H1 (cell line): ENCODE measurements at regions not wholly inside any gene's neighbourhood (a gene's known extent, or its start where the extent isn't known, plus 50 kb on each side); places are given as distances from the start of the nearest gene placed in this dataset.

Source experiments
- CTCF ChIA-PET: fragments of 300-600 bp; sonication (Branson Sonifier 250); formaldehyde crosslinking; loops from one replicate; lab custom pipeline; 2021; ENCODE audit not compliant: partially characterized antibody; lab: Charles Lee
- POLR2A ChIA-PET: fragments of 300-600 bp; sonication (Branson Sonifier 250); formaldehyde crosslinking; loops from one replicate; lab custom pipeline; 2021; ENCODE audit warnings: inconsistent platforms; ENCODE audit not compliant: partially characterized antibody; lab: Charles Lee
- DNase-seq, 2 experiments: peaks; one replicate each; pipeline versions ENCODE4 v3.0.0 to v3.0.0-alpha.2; 2010 to 2022; ENCODE audit warnings: low spot score in 2 of 2, low read depth in 1 of 2, mixed read lengths in 1 of 2
- FAIRE-seq: peaks from 2 replicates; lab custom pipeline; 2011; peaks lifted over from hg19 to GRCh38; lab: Jason Lieb, UNC
- H2AFZ ChIP-seq: 2 replicates; pipeline ENCODE4 v1.8.1; 2012; ENCODE audit warnings: low read length, inconsistent platforms
- H2AK5ac ChIP-seq: 2 replicates; pipeline ENCODE4 v1.6.1; 2013; ENCODE audit warnings: low read depth, low read length
- H2BK120ac ChIP-seq: replicated peaks from 2 replicates; pipeline ENCODE3; 2013; ENCODE audit warnings: low read depth, low read length, inconsistent platforms
- H2BK12ac ChIP-seq: 2 replicates; pipeline ENCODE4 v1.6.1; 2013; ENCODE audit warnings: low read depth, low read length
- H2BK15ac ChIP-seq: 2 replicates; pipeline ENCODE4 v1.6.1; 2013; ENCODE audit warnings: low read length
- H2BK20ac ChIP-seq: 2 replicates; pipeline ENCODE4 v1.6.1; 2013; ENCODE audit warnings: low read length
- H2BK5ac ChIP-seq: 2 replicates; pipeline ENCODE4 v1.6.1; 2013; ENCODE audit warnings: low read depth, low read length
- H3K14ac ChIP-seq: 2 replicates; pipeline ENCODE4 v1.6.1; 2013; ENCODE audit warnings: inconsistent platforms; ENCODE audit not compliant: insufficient read length
- H3K18ac ChIP-seq: 2 replicates; pipeline ENCODE4 v1.6.1; 2013; ENCODE audit warnings: low read length; ENCODE audit errors: extremely low read depth
- H3K23ac ChIP-seq: 2 replicates; pipeline ENCODE4 v1.6.1; 2013; ENCODE audit warnings: inconsistent platforms; ENCODE audit not compliant: insufficient read length
- H3K23me2 ChIP-seq: 2 replicates; pipeline ENCODE4 v1.6.1; 2013; ENCODE audit warnings: low read depth, low read length
- H3K27ac ChIP-seq: 2 replicates; pipeline ENCODE4 v1.6.1; 2011; ENCODE audit warnings: low read depth, low read length, inconsistent platforms
- H3K27me3 ChIP-seq, 4 experiments: replicated peaks in 1 of 4; 1 replicate in 1 of 4; 2 replicates in 3 of 4; pipeline versions ENCODE4 v1.6.1 to v1.8.1; 2011 to 2013; ENCODE audit warnings: low read length in 3 of 4, mild to moderate bottlenecking in 3 of 4, inconsistent platforms in 2 of 4, mixed read lengths in 2 of 4, moderate library complexity in 1 of 4; ENCODE audit not compliant: control insufficient read depth in 3 of 4, insufficient read depth in 3 of 4; ENCODE audit errors: extremely low read depth in 1 of 4
- H3K36me3 ChIP-seq, 4 experiments: 2 replicates each; pipeline versions ENCODE4 v1.6.1 to v1.8.1; 2011 to 2013; ENCODE audit warnings: mild to moderate bottlenecking in 4 of 4, low read length in 3 of 4, moderate library complexity in 2 of 4, control low read depth in 1 of 4, inconsistent platforms in 1 of 4; ENCODE audit not compliant: insufficient read depth in 4 of 4, control insufficient read depth in 2 of 4
- H3K4ac ChIP-seq: replicated peaks from 2 replicates; pipeline ENCODE3; 2013; ENCODE audit warnings: low read length, low read depth, mixed read lengths, inconsistent platforms; ENCODE audit not compliant: insufficient read length
- H3K4me1 ChIP-seq, 4 experiments: replicated peaks in 1 of 4; 1 replicate in 1 of 4; 2 replicates in 3 of 4; pipeline versions ENCODE4 v1.6.1 to v1.8.1; 2011 to 2013; ENCODE audit warnings: low read length in 3 of 4, inconsistent platforms in 2 of 4, mixed read lengths in 1 of 4; ENCODE audit not compliant: insufficient read depth in 4 of 4, control insufficient read depth in 3 of 4
- H3K4me2 ChIP-seq, 2 experiments: 2 replicates each; pipeline versions ENCODE4 v1.6.1 to v1.8.1; 2011 to 2013; ENCODE audit warnings: low read depth in 2 of 2, low read length in 2 of 2, control low read depth in 1 of 2, inconsistent platforms in 1 of 2, mild to moderate bottlenecking in 1 of 2; ENCODE audit not compliant: insufficient read depth in 1 of 2
- H3K4me3 ChIP-seq, 4 experiments: fragments of 200-600, 300-600 bp in 1 of 4; sonication (generic), shearing (Covaris generic), sonication (Bioruptor Twin) in 1 of 4; 2 replicates each; pipeline versions ENCODE4 v1.5.1 to v1.8.1; 2011 to 2016; ENCODE audit warnings: low read length in 4 of 4, low read depth in 3 of 4, control low read depth in 2 of 4, inconsistent platforms in 2 of 4, mild to moderate bottlenecking in 2 of 4, mixed read lengths in 1 of 4, moderate library complexity in 1 of 4; ENCODE audit not compliant: insufficient read depth in 2 of 4; ENCODE audit errors: extremely low read depth in 1 of 4
- H3K56ac ChIP-seq: replicated peaks from 2 replicates; pipeline ENCODE3; 2013; ENCODE audit warnings: low read depth, mild to moderate bottlenecking, mixed read lengths, low read length, inconsistent platforms; ENCODE audit not compliant: insufficient read length
- H3K79me1 ChIP-seq: 2 replicates; pipeline ENCODE4 v1.6.1; 2013; ENCODE audit warnings: low read depth, low read length, control low read depth
- H3K79me2 ChIP-seq, 2 experiments: 2 replicates each; pipeline versions ENCODE4 v1.6.1 to v1.8.1; 2012 to 2013; ENCODE audit warnings: low read length in 2 of 2, mild to moderate bottlenecking in 2 of 2, inconsistent platforms in 1 of 2; ENCODE audit not compliant: insufficient read depth in 2 of 2, control insufficient read depth in 1 of 2
- H3K9ac ChIP-seq, 4 experiments: replicated peaks in 1 of 4; 1 replicate in 1 of 4; 2 replicates in 3 of 4; pipeline versions ENCODE4 v1.6.1 to v1.8.1; 2011 to 2013; ENCODE audit warnings: low read depth in 3 of 4, low read length in 3 of 4, control low read depth in 2 of 4, mild to moderate bottlenecking in 2 of 4, moderate library complexity in 2 of 4, inconsistent platforms in 1 of 4; ENCODE audit errors: extremely low read depth in 1 of 4
- H3K9me3 ChIP-seq, 2 experiments: 2 replicates each; pipeline versions ENCODE4 v1.6.1 to v1.8.1; 2012 to 2013; ENCODE audit warnings: mild to moderate bottlenecking in 2 of 2, moderate library complexity in 2 of 2, control low read depth in 1 of 2, inconsistent platforms in 1 of 2, low read depth in 1 of 2, low read length in 1 of 2, mixed read lengths in 1 of 2; ENCODE audit not compliant: insufficient read depth in 2 of 2
- H4K20me1 ChIP-seq, 2 experiments: replicated peaks in 1 of 2; 2 replicates each; pipeline versions ENCODE3 to v1.8.1; 2011 to 2013; ENCODE audit warnings: inconsistent platforms in 2 of 2, low read length in 2 of 2, mild to moderate bottlenecking in 1 of 2; ENCODE audit not compliant: insufficient read depth in 2 of 2, control insufficient read depth in 1 of 2
- H4K5ac ChIP-seq: 2 replicates; pipeline ENCODE4 v1.6.1; 2013; ENCODE audit warnings: low read length, low read depth, mixed read lengths, inconsistent platforms; ENCODE audit not compliant: insufficient read length
- H4K8ac ChIP-seq: 2 replicates; pipeline ENCODE4 v1.8.0; 2013; ENCODE audit warnings: mild to moderate bottlenecking, moderate library complexity, low read length, inconsistent platforms; ENCODE audit not compliant: insufficient read depth; ENCODE audit errors: extremely low read depth
- H4K91ac ChIP-seq: replicated peaks from 2 replicates; pipeline ENCODE3; 2013; ENCODE audit warnings: low read length, mixed read lengths, inconsistent platforms; ENCODE audit not compliant: insufficient read length
- ASH2L ChIP-seq: fragments of 200-600, 300-600 bp; sonication (generic); IDR thresholded peaks from one replicate; pipeline ENCODE4 v1.7.1; 2017; ENCODE audit warnings: low read length
- CBX8 ChIP-seq: fragments of 300-800, 300-1000 bp; sonication (generic); IDR thresholded peaks from 2 replicates; pipeline ENCODE4 v1.7.1; 2016; ENCODE audit warnings: low read depth, low read length, borderline replicate concordance
- CHD1 ChIP-seq: IDR thresholded peaks from 2 replicates; pipeline ENCODE4 v1.6.1; 2012; ENCODE audit warnings: low read depth, low read length, improper control_type of control experiment
- CHD2 ChIP-seq: IDR thresholded peaks from 2 replicates; pipeline ENCODE4 v1.6.1; 2012; ENCODE audit warnings: low read length, improper control_type of control experiment
- EP300 ChIP-seq, 2 experiments: IDR thresholded peaks; 1 replicate in 1 of 2; 2 replicates in 1 of 2; pipeline ENCODE4 v1.6.1; 2011 to 2012; ENCODE audit warnings: low read depth in 2 of 2, low read length in 2 of 2, mild to moderate bottlenecking in 2 of 2, borderline replicate concordance in 1 of 2, inconsistent platforms in 1 of 2, moderate library complexity in 1 of 2
- NRF1 ChIP-seq: IDR thresholded peaks from 2 replicates; pipeline ENCODE4 v1.6.1; 2011; ENCODE audit warnings: mild to moderate bottlenecking, low read depth, low read length, improper control_type of control experiment
- POLR2AphosphoS5 ChIP-seq: IDR thresholded peaks from 2 replicates; pipeline ENCODE4 v1.6.1; 2011; ENCODE audit warnings: low read depth, low read length
- POU5F1 ChIP-seq: IDR thresholded peaks from 2 replicates; pipeline ENCODE4 v1.6.1; 2011; ENCODE audit warnings: low read depth, mild to moderate bottlenecking, low read length, moderate library complexity
- RAD21 ChIP-seq, 2 experiments: IDR thresholded peaks in 1 of 2; conservative IDR thresholded peaks in 1 of 2; 2 replicates each; pipeline ENCODE4 v1.6.1; 2011; ENCODE audit warnings: low read depth in 2 of 2, low read length in 2 of 2, improper control_type of control experiment in 1 of 2, inconsistent platforms in 1 of 2, mild to moderate bottlenecking in 1 of 2, moderate library complexity in 1 of 2
- SIRT6 ChIP-seq: IDR thresholded peaks from one replicate; pipeline ENCODE4 v1.7.1; 2012; ENCODE audit warnings: low read length, inconsistent platforms
- SIX5 ChIP-seq: IDR thresholded peaks from 2 replicates; pipeline ENCODE4 v1.6.1; 2011; ENCODE audit warnings: mild to moderate bottlenecking, low read depth, low read length
- ZNF274 ChIP-seq: IDR thresholded peaks from 2 replicates; pipeline ENCODE4 v1.7.0; 2012; ENCODE audit warnings: low read length, borderline replicate concordance; ENCODE audit errors: extremely low read depth
- WGBS, 2 experiments: shearing (Covaris generic) in 1 of 2; methylation state at CpG; one replicate each; pipeline versions ENCODE4 v1.1.6 to v1.1.7; 2013 to 2015; ENCODE audit warnings: low lambda C conversion rate in 2 of 2, mixed read lengths in 2 of 2, inconsistent platforms in 1 of 2, low coverage in 1 of 2, missing lambda C conversion rate in 1 of 2; ENCODE audit not compliant: insufficient replicate concordance in 2 of 2, insufficient coverage in 1 of 2, insufficient read length in 1 of 2; ENCODE audit errors: extremely low coverage in 1 of 2, missing lambda C conversion rate in 1 of 2; 5-methylcytosine and 5-hydroxymethylcytosine counted together
- TF ChIP-seq, protein P1 (sequence below): IDR thresholded peaks from 2 replicates; pipeline ENCODE4 v1.6.1; 2012; ENCODE audit warnings: inconsistent platforms

DNA sequence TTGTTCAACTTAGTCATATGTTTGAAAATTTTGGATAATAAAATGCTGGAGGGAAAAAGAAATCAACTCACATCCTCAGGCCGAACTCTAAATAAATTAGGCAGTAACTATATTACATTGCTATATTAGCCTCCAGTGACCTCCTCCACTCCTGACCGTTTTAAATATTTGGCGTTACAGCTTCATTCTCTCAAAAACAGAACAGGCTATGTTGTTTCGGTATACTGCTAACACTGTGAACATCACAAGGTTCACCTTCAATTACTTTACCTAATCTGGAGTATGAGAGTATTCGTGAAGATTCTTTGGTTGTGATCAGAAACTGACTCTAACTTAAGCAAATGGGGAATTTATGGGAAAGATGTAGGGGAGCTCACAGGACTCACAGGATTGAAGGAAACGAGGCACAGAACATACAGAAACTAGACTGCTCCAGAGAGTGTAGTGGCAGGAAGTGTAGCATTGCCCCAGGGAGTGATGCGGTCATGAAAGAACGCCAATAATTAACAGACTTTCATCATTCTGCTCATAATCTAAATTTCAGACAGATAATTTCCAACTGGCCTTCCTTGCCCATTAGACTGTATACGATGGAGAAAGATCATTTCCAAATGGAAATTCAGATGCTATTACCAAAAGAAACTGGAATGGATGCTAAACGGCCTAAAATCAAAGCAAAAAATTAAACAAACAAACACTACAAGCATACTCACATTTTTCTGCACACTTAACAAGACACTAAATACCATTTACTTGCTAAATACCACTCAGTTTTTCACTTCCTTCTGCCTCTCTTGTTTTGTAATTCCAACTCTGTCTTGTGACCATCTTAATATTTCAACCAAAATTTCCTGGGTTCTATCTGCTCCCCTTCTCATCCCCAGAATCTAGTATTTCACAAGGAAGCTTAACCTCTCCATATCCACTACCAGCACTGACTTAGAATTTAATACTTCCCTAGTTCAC lies 110.1 kb upstream of the LPAR1 start:
- no peaks in the 10 kb centered on the region for H4K20me1 ChIP-seq
- no peak overlapping the region for H3K4ac ChIP-seq
- no peak overlapping the region for H2BK120ac ChIP-seq
- FAIRE-seq (no peak), DNase-seq (no peak)
- no peaks in the 10 kb centered on the region for H3K9me3 ChIP-seq
- H3K79me1 ChIP-seq: no peaks in the 10 kb centered on the region
- ChIA-PET CTCF (interaction anchor here (1.1 kb wide), 1 partner anchor 14 kb away, joined by 3 read pairs; no protein-coding TSS in a partner anchor), POLR2A (no interaction called here)
- H3K27me3 ChIP-seq: no peaks in the 10 kb centered on the region
- H3K14ac ChIP-seq: no peak overlapping the region
- no peak overlapping the region for H2AFZ ChIP-seq
- H3K4me3 ChIP-seq: no peak overlapping the region
- H3K23ac ChIP-seq: no peak overlapping the region
- WGBS, 2 experiments: 83% methylated on average over 10 of the region's 10 CpGs; no CpG with 5 or more reads in 1 of the 2 experiments
- H2BK12ac ChIP-seq: no peak overlapping the region
- no peak overlapping the region for H3K18ac ChIP-seq
- no peaks in the 10 kb centered on the region for H3K79me2 ChIP-seq
- H3K4me1 ChIP-seq: no peaks in the 10 kb centered on the region
- H2BK20ac ChIP-seq: no peak overlapping the region
- no peak overlapping the region for H2BK15ac ChIP-seq
- H3K56ac ChIP-seq: no peak overlapping the region
- H4K5ac ChIP-seq: no peak overlapping the region
- no peak overlapping the region for H3K27ac ChIP-seq
- H4K91ac ChIP-seq: no peak overlapping the region
- H3K9ac ChIP-seq: no peak overlapping the region
- H3K23me2 ChIP-seq: no peaks in the 10 kb centered on the region
- H2AK5ac ChIP-seq: no peak overlapping the region
- H3K4me2 ChIP-seq: no peak overlapping the region
- H3K36me3 ChIP-seq: no peaks in the 10 kb centered on the region
- H4K8ac ChIP-seq: no peak overlapping the region
- H2BK5ac ChIP-seq: no peak overlapping the region
- no peak for TF ChIP-seq ASH2L
- no peak for TF ChIP-seq CHD1
- no peak for TF ChIP-seq POLR2AphosphoS5
- no peak for TF ChIP-seq SIRT6
- no peak for TF ChIP-seq CBX8
- TF ChIP-seq ZNF274: no peak
- no peak for TF ChIP-seq SIX5
- no peak for TF ChIP-seq RAD21 (IDR thresholded peaks at IDR 0.05 in 1 of 2, conservative IDR thresholded peaks at IDR 0.05 in 1 of 2; ENCODE audit: low read depth in 2 of 2, low read length in 2 of 2)
- TF ChIP-seq EP300 (IDR thresholded peaks at IDR 0.05; ENCODE audit: borderline replicate concordance in 1 of 2, low read depth in 2 of 2, low read length in 2 of 2): no peak
- no peak for TF ChIP-seq CHD2
- TF ChIP-seq NRF1: no peak
- no peak for TF ChIP-seq POU5F1
- TF ChIP-seq, protein P1, sequence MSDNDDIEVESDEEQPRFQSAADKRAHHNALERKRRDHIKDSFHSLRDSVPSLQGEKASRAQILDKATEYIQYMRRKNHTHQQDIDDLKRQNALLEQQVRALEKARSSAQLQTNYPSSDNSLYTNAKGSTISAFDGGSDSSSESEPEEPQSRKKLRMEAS: no peak
